GM19395 (cell line): ENCODE measurements at regions not wholly inside any gene's neighbourhood (a gene's known extent, or its start where the extent isn't known, plus 50 kb on each side); places are given as distances from the start of the nearest gene placed in this dataset.
A peak's percentile ranks its signal among the peaks of the same experiment; 100 is the strongest.

Experiments used
- ATAC-seq: cut with Tn5 transposase; IDR thresholded peaks from one replicate; pipeline ENCODE4 v1.9.1; 2021; ENCODE audit warnings: mild to moderate bottlenecking, moderate library complexity; ENCODE audit not compliant: unreplicated experiment

DNA sequence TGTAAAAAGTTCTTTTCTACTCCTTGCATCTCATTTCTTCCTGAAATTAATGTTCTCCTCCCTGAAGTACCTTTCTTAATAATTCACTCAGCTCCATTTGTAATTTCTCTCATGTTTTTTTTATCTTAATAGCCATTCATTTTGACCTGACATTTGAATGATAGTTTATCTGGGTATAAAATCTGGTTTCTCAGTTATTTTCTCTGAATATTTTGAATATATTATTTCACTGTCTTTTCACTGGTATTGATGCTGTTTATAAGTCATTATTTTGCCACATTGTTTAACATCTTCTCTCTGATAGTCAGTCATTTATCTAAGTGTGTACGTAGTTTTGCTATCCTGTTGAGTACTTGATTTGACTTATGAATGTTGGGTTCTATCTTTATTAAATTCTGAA, 68.8 kb upstream of the ARHGAP18 start:
- no peak for ATAC-seq

DNA sequence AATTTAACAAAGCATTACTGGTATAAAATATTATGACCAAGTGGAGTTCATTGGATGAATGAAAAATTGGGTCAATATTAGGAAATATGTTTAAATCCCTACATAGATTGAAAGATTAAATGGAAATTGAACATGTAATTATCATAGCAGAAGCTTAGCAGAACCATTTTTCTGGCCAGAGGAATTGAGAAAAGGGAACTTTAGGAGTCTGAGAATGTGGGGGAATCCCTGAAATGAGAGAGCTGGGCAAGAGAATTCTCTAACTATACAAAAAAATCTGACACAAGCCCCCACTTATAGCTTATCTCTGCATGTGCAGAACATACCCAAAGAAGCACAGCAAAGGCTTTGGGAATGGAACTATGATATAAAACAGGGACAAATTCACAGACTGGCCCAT, 67.4 kb upstream of the ARHGAP18 start:
- no peak for ATAC-seq

DNA sequence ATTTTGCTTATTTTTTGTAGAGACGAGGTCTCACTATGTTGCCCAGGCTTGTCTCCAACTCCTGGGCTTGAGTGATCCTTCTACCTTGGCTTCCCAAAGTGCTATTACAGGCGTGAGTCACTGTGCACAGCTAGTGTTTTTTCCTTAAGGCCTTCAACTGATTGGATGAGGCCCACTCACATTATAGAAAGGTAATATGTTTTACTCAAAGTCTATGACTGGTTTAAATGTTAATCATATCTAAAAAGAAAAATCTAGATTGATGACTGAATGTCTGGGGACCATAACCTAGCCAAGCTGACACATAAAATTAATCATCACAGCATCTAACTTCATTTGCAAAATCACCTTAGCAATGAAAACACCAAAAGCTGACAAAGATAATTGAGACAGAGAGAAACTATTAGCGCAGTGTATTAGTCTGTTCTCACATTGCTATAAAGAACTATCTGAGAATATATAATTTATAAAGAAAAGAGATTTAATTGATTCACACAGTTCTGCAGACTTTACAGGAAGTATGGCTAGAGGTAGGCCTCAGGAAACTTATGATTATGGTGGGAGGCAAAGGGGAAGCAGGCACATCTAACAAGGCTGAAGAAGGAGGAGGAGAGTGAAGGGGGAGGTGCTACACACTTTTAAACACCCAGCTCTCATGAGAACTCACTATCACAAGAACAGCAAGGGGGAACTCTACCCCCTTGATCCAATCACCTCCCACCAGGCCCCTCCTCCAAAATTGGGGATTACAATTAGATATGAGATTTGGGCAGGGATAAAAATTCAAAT, 66.8 kb upstream of the ARHGAP18 start:
- ATAC-seq = no peak

DNA sequence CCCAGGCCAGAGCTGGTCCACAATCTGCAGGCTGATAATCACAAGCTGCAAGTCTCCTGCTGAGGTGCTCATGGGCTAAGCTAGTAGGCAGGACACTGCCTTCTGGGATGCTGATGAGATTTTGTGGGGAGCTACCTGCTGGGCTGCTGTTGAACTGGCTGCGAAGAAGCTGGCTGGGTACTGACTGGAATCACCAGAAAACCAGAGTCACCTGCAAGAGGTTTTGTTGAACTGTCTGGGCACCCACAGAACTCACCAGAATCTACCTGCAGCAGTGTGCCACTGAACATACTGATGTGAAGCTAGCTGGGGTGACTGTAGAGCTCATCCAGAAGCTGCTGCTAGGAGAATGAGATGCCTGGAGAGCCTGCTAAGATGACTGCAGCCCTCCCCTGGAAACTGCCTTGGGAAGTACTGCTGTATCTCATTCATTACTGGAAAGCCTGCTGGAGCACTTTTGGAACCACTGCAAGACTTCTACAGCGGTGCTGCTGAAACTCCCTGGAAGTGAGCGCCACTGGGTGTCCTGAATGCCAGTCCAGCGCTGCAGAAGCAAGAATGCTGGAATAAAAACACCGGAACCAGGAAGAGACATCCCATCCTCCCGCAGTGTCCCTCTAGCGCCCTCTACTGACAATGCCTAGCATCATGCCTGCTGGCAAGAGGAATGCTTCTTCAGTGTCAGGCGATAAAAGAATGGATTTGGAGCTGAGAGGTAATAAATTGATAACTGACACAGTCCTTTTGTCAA, 64.9 kb upstream of the ARHGAP18 start:
- no peak for ATAC-seq

DNA sequence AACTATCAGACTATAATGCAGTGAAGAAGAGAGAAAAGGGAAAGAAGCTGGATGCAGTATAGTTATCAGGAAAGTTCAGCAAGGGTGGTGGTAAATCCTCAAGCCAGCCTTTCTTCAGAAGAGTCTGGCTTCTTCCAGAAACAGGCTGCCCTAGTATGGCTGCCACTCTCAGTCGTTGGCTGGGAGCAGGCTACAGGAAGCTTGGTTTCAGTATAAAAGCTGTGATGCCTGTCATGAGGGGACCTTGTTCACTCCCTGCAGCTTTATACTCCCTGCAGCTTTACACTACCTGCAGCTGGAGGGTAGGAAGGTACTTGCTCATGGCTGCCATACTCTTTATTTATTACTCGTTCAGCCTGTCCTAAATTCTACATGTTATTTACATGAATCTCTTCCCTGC, 63.3 kb upstream of the ARHGAP18 start:
- ATAC-seq = no peak

DNA sequence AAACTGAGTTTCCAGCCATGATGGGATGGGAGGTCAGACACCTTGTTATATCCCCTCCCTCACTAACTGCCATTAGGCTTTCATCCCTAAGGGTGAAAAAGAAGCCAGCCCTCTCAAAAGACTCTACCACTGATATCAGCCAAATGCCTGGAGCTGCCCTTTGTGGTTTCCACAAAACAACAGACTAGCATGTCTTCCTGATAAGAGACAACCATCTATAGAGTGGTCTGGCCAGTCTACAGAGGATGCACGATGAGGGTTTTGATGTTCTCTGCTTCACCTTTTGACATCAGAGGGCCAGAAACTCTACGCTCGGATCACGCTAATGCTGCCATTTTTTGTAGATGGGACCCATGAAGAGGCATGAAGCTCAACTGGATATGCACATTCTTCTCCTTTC, 61.7 kb upstream of the ARHGAP18 start:
- ATAC-seq = no peak

DNA sequence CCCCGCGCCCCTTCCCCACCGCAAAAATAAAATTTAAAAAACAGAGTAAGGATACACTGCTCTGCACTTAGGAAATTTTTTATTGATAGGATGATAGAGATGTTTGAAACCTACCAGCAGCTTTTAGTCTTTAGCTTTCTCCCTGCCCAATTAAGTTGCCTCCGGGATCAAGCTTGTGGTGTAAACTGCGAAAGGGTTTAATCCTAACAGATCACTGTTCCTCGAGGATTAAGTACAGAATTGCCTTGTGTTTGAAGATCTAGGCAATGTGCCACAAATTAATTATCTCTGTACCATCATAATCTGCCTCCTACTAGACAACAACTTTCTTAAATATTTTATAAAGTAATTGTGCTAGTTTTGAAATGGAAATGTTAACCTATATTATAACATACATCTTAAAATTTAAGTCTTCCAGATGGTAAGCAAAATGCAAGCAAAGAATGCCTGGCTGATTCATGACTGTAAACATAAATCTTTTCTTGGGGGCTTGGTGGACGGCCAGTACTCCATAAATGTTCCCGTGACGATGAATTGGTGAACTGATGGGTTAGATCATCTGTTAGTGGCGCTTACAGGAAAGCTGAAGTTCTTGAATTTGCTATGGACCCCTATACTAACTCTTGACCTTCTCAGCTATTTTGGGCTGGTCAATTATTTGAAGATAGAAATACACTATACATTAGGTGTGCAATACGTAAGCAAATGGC, 58.0 kb upstream of the ARHGAP18 start:
- ATAC-seq = no peak

DNA sequence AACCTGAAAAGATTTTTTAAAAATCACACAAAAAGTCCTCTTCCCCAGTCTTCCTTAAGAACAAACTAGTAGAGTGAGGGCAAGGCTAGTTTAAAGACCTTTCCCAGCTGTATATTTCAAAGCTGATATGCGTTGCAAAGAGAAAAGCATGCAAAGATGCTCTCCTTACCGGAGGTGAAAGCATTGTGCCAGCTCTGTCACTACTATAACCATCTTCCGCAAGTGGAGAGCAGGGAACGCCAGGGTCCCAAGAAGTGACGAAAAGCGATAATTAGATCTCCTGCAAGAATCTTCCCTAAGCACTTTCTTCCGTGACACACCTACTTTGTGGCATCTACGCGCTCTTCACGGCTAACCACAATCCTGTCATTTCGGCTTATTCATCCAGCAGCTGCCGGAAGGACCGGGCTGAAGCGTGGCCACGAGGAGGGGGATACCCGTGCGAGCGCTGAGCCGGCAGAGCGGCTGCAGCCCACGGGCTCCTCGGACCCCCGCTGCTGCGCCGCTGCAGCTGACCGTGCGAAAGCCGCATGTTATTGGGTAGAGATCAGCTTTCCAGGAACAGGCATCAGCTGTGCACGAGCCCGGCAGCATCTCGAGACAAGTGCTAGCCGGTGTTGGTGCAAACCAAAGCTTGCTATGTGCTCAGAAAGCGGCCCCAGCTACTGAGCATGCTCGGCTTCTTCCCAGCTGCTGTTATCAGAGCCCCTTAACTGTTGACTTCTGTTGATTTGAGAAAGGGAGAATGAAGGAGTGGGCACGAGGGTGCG, 57.2 kb upstream of the ARHGAP18 start:
- peak; percentile 94 for ATAC-seq

DNA sequence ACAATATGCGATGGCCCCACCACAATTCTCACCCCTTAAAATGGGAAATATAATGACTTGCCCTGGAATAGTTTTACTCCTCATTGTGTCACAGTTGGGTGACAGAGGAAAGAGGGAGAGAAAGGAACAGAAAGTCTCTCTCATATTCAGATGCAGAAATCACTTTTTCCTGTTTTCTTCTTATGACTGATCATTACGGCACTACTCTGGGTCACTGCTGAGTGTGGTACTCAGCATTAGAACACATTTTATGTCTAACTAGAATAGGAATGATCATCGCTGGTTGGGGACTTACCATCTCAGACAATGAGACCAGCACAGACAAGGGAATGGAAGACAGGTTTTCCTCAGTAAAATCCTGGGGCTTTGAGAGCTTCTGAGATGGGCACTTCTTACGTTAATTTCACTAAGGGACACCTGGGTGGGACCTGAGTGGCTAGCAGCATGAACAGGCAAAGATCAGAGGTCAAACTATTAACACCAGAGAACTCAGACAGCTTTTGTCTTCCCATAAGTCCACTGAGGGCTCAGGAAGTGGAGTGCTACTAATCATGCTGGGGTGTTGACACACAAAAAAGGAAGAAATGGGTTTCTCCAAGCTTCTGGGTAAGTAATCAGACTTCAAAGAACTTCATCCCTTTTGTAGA, 54.9 kb upstream of the ARHGAP18 start:
- ATAC-seq = no peak

- ATAC-seq = no peak
These were observed 50.0 kb upstream of the ARHGAP18 start for GRCh38 chr6:129759796-129760605.
